SK-N-SH (cell line): ENCODE measurements at regions not wholly inside any gene's neighbourhood (a gene's known extent, or its start where the extent isn't known, plus 50 kb on each side); places are given as distances from the start of the nearest gene placed in this dataset.

ENCODE experiments used
- CTCF ChIA-PET: fragments of 300-600, 350-600 bp; formaldehyde crosslinking; extraction: SDS; loops from one replicate; lab custom pipeline; 2021; lab: Yijun Ruan, JAX
- POLR2A ChIA-PET: fragments of 350-600 bp; sonication (Branson Sonifier 250); formaldehyde crosslinking; extraction: SDS; loops from one replicate; lab custom pipeline; 2020; ENCODE audit warnings: antibody characterized with exemption, inconsistent platforms; lab: Yijun Ruan, JAX
- DNase-seq: peaks from one replicate; pipeline ENCODE4 v3.0.0; 2012
- H2AFZ ChIP-seq: fragments of 200-600 bp; sonication (generic); 2 replicates; pipeline ENCODE4 v1.8.1; 2016; ENCODE audit warnings: antibody characterized with exemption, mild to moderate bottlenecking, low read depth
- H3F3A ChIP-seq: fragments of 200-600 bp; sonication (generic); replicated peaks from 2 replicates; pipeline ENCODE3; 2016; ENCODE audit warnings: antibody characterized with exemption, mild to moderate bottlenecking; ENCODE audit not compliant: insufficient read depth
- H3K27ac ChIP-seq, 2 experiments: fragments of 200-500 bp in 1 of 2; fragments of 200-600 bp in 1 of 2; sonication (Bioruptor generic) in 1 of 2; sonication (generic), shearing (Covaris generic) in 1 of 2; 2 replicates each; pipeline versions ENCODE4 v1.5.1 to v1.6.1; 2014 to 2016; ENCODE audit warnings: low read depth in 2 of 2, inconsistent platforms in 1 of 2, low read length in 1 of 2, mild to moderate bottlenecking in 1 of 2, mixed read lengths in 1 of 2
- H3K27me3 ChIP-seq: fragments of 200-600 bp; sonication (generic), shearing (Covaris generic); 2 replicates; pipeline ENCODE4 v1.6.1; 2016; ENCODE audit warnings: mixed run types; ENCODE audit not compliant: insufficient read depth
- H3K36me3 ChIP-seq, 2 experiments: fragments of 200-500 bp in 1 of 2; fragments of 200-600 bp in 1 of 2; sonication (Bioruptor generic) in 1 of 2; sonication (generic) in 1 of 2; replicated peaks in 1 of 2; 2 replicates each; pipeline versions ENCODE3 to v1.5.1; 2014 to 2016; ENCODE audit warnings: low read length in 1 of 2, mild to moderate bottlenecking in 1 of 2; ENCODE audit not compliant: insufficient read depth in 2 of 2, control insufficient read depth in 1 of 2
- H3K4me1 ChIP-seq, 2 experiments: fragments of 200-500 bp in 1 of 2; fragments of 200-600 bp in 1 of 2; sonication (Bioruptor generic) in 1 of 2; sonication (generic), shearing (Covaris generic) in 1 of 2; 2 replicates each; pipeline versions ENCODE4 v1.5.1 to v1.6.1; 2014 to 2016; ENCODE audit warnings: low read depth in 1 of 2, low read length in 1 of 2, mixed run types in 1 of 2; ENCODE audit not compliant: insufficient read depth in 2 of 2, control insufficient read depth in 1 of 2
- H3K4me2 ChIP-seq: fragments of 200-600 bp; sonication (generic), shearing (Covaris generic); 2 replicates; pipeline ENCODE4 v1.6.1; 2017; ENCODE audit warnings: mixed run types
- H3K4me3 ChIP-seq, 2 experiments: fragments of 200-500 bp in 1 of 2; fragments of 200-600 bp in 1 of 2; sonication (Bioruptor generic) in 1 of 2; sonication (generic), shearing (Covaris generic) in 1 of 2; 2 replicates each; pipeline versions ENCODE4 v1.5.1 to v1.8.1; 2014 to 2016; ENCODE audit warnings: low read depth in 2 of 2, inconsistent platforms in 1 of 2, low read length in 1 of 2, mild to moderate bottlenecking in 1 of 2, mixed read lengths in 1 of 2, moderate library complexity in 1 of 2
- H3K79me2 ChIP-seq: fragments of 200-600 bp; sonication (generic); 2 replicates; pipeline ENCODE4 v1.8.1; 2017; ENCODE audit warnings: mild to moderate bottlenecking; ENCODE audit not compliant: insufficient read depth
- H3K9ac ChIP-seq: fragments of 200-600 bp; sonication (generic); 2 replicates; pipeline ENCODE4 v1.6.1; 2017; ENCODE audit warnings: mixed run types
- H3K9me2 ChIP-seq: fragments of 200-600 bp; sonication (generic); 2 replicates; pipeline ENCODE4 v1.6.1; 2017; ENCODE audit warnings: mixed run types
- H3K9me3 ChIP-seq: fragments of 200-600 bp; sonication (generic); 2 replicates; pipeline ENCODE4 v1.6.1; 2017; ENCODE audit warnings: mixed run types, mild to moderate bottlenecking, moderate library complexity
- H4K20me1 ChIP-seq: fragments of 200-600 bp; sonication (generic); 2 replicates; pipeline ENCODE4 v1.6.1; 2017; ENCODE audit warnings: mild to moderate bottlenecking, mixed run types; ENCODE audit not compliant: insufficient read depth
- EP300 ChIP-seq, 2 experiments: IDR thresholded peaks; 2 replicates each; pipeline versions ENCODE4 v1.4.0 to v1.6.1; 2012; ENCODE audit warnings: borderline replicate concordance in 1 of 2, low read depth in 1 of 2, low read length in 1 of 2
- EZH2phosphoT487 ChIP-seq: fragments of 200-600 bp; sonication (generic); IDR thresholded peaks from 2 replicates; pipeline ENCODE4 v1.6.1; 2017; ENCODE audit warnings: low read depth, mixed run types, mild to moderate bottlenecking, antibody characterized with exemption, moderate library complexity, borderline replicate concordance
- FOSL2 ChIP-seq: IDR thresholded peaks from 2 replicates; pipeline ENCODE4 v1.4.0; 2012; ENCODE audit warnings: low read depth, mild to moderate bottlenecking, moderate library complexity, borderline replicate concordance
- FOXM1 ChIP-seq: IDR thresholded peaks from 2 replicates; pipeline ENCODE4 v1.4.0; 2012; ENCODE audit warnings: low read depth, mild to moderate bottlenecking
- GABPA ChIP-seq: IDR thresholded peaks from 2 replicates; pipeline ENCODE4 v1.4.0; 2012; ENCODE audit warnings: low read depth, mild to moderate bottlenecking
- GATA2 ChIP-seq: sonication (generic); formaldehyde crosslinking; IDR thresholded peaks from 2 replicates; pipeline ENCODE4 v1.5.0; 2020; ENCODE audit warnings: mild to moderate bottlenecking, missing genetic modification reagents
- JUND ChIP-seq: IDR thresholded peaks from 2 replicates; pipeline ENCODE4 v1.4.0; 2012
- MEF2A ChIP-seq: IDR thresholded peaks from 2 replicates; pipeline ENCODE4 v1.4.0; 2012; ENCODE audit warnings: low read depth, borderline replicate concordance
- NFIC ChIP-seq: IDR thresholded peaks from 2 replicates; pipeline ENCODE4 v1.4.0; 2012; ENCODE audit warnings: borderline replicate concordance
- NRF1 ChIP-seq: IDR thresholded peaks from 2 replicates; pipeline ENCODE4 v1.6.1; 2012; ENCODE audit warnings: low read depth, mild to moderate bottlenecking, low read length
- POLR2AphosphoS5 ChIP-seq: IDR thresholded peaks from 2 replicates; pipeline ENCODE4 v1.6.1; 2012; ENCODE audit warnings: low read depth, low read length
- RCOR1 ChIP-seq: fragments of 150-350 bp; IDR thresholded peaks from 2 replicates; pipeline ENCODE4 v1.6.1; 2017; ENCODE audit warnings: antibody characterized with exemption, low read length
- RFX5 ChIP-seq: IDR thresholded peaks from 2 replicates; pipeline ENCODE4 v1.6.1; 2012; ENCODE audit warnings: mild to moderate bottlenecking, improper control_type of control experiment, low read length
- RXRA ChIP-seq: IDR thresholded peaks from 2 replicates; pipeline ENCODE4 v1.4.0; 2012; ENCODE audit warnings: low read depth, mild to moderate bottlenecking, borderline replicate concordance
- TCF12 ChIP-seq: IDR thresholded peaks from 2 replicates; pipeline ENCODE4 v1.4.0; 2012
- WGBS: methylation state at CpG from one replicate; pipeline ENCODE4 v1.1.6; 2017; ENCODE audit warnings: low lambda C conversion rate; 5-methylcytosine and 5-hydroxymethylcytosine counted together
- TF ChIP-seq, protein P1 (sequence below): IDR thresholded peaks from 2 replicates; pipeline ENCODE4 v1.4.0; 2012; ENCODE audit warnings: low read depth
- TF ChIP-seq, protein P2 (sequence below): fragments of 200-600 bp; sonication (generic); IDR thresholded peaks from 2 replicates; pipeline ENCODE4 v1.6.1; 2017; ENCODE audit warnings: antibody characterized with exemption, mild to moderate bottlenecking, moderate library complexity
- TF ChIP-seq, protein P3 (sequence below): IDR thresholded peaks from 2 replicates; pipeline ENCODE4 v1.4.0; 2012; ENCODE audit warnings: low read depth, borderline replicate concordance
- TF ChIP-seq, protein P4 (sequence below): fragments of 150-350 bp; IDR thresholded peaks from 2 replicates; pipeline ENCODE4 v1.6.1; 2016; ENCODE audit warnings: mild to moderate bottlenecking, low read depth, low read length
- TF ChIP-seq, protein P5 (sequence below): IDR thresholded peaks from 2 replicates; pipeline ENCODE4 v1.4.0; 2012; ENCODE audit warnings: low read depth, borderline replicate concordance

DNA sequence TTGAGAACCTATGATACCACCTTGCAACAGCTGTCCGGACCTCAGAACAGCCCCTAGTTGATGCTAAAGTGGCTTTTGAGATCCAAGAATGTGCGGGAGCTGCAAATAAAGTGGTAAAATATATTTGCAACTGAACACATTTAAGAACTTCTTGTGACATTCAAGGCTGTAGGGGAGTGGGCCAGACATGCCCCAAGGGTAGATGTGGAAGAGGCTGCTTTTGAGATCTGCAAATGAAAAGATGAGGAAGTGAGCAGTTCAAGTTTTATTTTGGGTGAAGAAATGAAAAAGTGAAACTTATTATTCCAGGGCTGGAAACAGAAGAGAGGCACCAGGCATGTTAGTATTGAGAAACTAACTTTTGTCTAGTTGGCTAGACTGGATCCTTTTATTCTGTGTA lies 359.5 kb upstream of the PLXNA2 start:
- TF ChIP-seq JUND (no peak), NFIC (no peak), RCOR1 (no peak), NRF1 (no peak), RFX5 (no peak), GABPA (no peak), EZH2phosphoT487 (no peak), MEF2A (no peak), GATA2 (CRISPR knock-in tag) (no peak), EP300 (IDR thresholded peaks at IDR 0.05; ENCODE audit: borderline replicate concordance in 1 of 2, low read depth in 1 of 2, low read length in 1 of 2) (no peak), FOXM1 (no peak), FOSL2 (no peak), RXRA (no peak), POLR2AphosphoS5 (no peak), TCF12 (no peak)
- TF ChIP-seq, protein P1, sequence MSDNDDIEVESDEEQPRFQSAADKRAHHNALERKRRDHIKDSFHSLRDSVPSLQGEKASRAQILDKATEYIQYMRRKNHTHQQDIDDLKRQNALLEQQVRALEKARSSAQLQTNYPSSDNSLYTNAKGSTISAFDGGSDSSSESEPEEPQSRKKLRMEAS = no peak
- TF ChIP-seq, protein P2, sequence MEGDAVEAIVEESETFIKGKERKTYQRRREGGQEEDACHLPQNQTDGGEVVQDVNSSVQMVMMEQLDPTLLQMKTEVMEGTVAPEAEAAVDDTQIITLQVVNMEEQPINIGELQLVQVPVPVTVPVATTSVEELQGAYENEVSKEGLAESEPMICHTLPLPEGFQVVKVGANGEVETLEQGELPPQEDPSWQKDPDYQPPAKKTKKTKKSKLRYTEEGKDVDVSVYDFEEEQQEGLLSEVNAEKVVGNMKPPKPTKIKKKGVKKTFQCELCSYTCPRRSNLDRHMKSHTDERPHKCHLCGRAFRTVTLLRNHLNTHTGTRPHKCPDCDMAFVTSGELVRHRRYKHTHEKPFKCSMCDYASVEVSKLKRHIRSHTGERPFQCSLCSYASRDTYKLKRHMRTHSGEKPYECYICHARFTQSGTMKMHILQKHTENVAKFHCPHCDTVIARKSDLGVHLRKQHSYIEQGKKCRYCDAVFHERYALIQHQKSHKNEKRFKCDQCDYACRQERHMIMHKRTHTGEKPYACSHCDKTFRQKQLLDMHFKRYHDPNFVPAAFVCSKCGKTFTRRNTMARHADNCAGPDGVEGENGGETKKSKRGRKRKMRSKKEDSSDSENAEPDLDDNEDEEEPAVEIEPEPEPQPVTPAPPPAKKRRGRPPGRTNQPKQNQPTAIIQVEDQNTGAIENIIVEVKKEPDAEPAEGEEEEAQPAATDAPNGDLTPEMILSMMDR = no peak
- TF ChIP-seq, protein P3, sequence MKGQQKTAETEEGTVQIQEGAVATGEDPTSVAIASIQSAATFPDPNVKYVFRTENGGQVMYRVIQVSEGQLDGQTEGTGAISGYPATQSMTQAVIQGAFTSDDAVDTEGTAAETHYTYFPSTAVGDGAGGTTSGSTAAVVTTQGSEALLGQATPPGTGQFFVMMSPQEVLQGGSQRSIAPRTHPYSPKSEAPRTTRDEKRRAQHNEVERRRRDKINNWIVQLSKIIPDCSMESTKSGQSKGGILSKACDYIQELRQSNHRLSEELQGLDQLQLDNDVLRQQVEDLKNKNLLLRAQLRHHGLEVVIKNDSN = no peak
- TF ChIP-seq, protein P4, sequence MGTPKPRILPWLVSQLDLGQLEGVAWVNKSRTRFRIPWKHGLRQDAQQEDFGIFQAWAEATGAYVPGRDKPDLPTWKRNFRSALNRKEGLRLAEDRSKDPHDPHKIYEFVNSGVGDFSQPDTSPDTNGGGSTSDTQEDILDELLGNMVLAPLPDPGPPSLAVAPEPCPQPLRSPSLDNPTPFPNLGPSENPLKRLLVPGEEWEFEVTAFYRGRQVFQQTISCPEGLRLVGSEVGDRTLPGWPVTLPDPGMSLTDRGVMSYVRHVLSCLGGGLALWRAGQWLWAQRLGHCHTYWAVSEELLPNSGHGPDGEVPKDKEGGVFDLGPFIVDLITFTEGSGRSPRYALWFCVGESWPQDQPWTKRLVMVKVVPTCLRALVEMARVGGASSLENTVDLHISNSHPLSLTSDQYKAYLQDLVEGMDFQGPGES = no peak
- TF ChIP-seq, protein P5, sequence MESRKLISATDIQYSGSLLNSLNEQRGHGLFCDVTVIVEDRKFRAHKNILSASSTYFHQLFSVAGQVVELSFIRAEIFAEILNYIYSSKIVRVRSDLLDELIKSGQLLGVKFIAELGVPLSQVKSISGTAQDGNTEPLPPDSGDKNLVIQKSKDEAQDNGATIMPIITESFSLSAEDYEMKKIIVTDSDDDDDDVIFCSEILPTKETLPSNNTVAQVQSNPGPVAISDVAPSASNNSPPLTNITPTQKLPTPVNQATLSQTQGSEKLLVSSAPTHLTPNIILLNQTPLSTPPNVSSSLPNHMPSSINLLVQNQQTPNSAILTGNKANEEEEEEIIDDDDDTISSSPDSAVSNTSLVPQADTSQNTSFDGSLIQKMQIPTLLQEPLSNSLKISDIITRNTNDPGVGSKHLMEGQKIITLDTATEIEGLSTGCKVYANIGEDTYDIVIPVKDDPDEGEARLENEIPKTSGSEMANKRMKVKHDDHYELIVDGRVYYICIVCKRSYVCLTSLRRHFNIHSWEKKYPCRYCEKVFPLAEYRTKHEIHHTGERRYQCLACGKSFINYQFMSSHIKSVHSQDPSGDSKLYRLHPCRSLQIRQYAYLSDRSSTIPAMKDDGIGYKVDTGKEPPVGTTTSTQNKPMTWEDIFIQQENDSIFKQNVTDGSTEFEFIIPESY = no peak
- Histone ChIP-seq H3K27ac (0 out of 4 replicates have a peak overlapping the region, but pooled peaks of 1 of the 2 experiments have one; percentile 43), H4K20me1 (no peaks in the 10 kb centered on the region), H3K27me3 (no peaks in the 10 kb centered on the region), H3K4me3 (no peak overlapping the region), H3K9me2 (no peaks in the 10 kb centered on the region), H3K4me2 (0 out of 2 replicates have a peak overlapping the region, but pooled peaks have one; percentile 14), H3K4me1 (peaks cover 5 to 14% of the 10 kb centered on the region in 2 experiments; a peak in 2 of 4 replicates), H2AFZ (no peak overlapping the region), H3F3A (no peaks in the 10 kb centered on the region), H3K79me2 (no peaks in the 10 kb centered on the region), H3K9ac (no peak overlapping the region), H3K9me3 (no peaks in the 10 kb centered on the region), H3K36me3 (no peaks in the 10 kb centered on the region)
- no peak for DNase-seq
- POLR2A ChIA-PET = no interaction called here
- CTCF ChIA-PET = no interaction called here
- WGBS = 56% methylated on average over 2 of the region's 2 CpGs
